ENCODE measurements at regions not wholly inside any gene's neighbourhood (a gene's known extent, or its start where the extent isn't known, plus 50 kb on each side); places are given as distances from the start of the nearest gene placed in this dataset.

DNA sequence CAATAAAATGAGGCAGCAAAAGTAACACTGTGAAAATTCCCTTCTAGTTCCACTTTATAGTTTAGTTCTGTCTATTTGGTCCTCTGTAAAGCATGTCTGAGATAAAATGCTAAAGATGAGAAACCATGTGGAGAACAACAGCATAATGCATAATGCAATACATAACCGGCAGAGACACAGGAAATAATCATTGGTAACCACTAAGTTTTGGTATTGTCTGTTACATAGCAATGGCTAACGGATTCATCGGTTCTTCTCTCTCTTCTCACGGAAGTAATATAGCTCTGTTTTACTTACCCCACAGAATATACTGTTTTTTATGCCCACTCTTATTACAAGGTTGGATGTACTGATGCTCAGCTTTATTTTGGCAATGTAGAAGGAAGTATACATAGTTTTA, 158.9 kb downstream of the FAM174A start:
- no peak for TF ChIP-seq EZH2phosphoT487 (IDR thresholded peaks at IDR 0.05; ENCODE audit: borderline replicate concordance)
- TF ChIP-seq, protein P1, sequence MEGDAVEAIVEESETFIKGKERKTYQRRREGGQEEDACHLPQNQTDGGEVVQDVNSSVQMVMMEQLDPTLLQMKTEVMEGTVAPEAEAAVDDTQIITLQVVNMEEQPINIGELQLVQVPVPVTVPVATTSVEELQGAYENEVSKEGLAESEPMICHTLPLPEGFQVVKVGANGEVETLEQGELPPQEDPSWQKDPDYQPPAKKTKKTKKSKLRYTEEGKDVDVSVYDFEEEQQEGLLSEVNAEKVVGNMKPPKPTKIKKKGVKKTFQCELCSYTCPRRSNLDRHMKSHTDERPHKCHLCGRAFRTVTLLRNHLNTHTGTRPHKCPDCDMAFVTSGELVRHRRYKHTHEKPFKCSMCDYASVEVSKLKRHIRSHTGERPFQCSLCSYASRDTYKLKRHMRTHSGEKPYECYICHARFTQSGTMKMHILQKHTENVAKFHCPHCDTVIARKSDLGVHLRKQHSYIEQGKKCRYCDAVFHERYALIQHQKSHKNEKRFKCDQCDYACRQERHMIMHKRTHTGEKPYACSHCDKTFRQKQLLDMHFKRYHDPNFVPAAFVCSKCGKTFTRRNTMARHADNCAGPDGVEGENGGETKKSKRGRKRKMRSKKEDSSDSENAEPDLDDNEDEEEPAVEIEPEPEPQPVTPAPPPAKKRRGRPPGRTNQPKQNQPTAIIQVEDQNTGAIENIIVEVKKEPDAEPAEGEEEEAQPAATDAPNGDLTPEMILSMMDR (conservative IDR thresholded peaks at IDR 0.05; ENCODE audit: low read length) = no peak

DNA sequence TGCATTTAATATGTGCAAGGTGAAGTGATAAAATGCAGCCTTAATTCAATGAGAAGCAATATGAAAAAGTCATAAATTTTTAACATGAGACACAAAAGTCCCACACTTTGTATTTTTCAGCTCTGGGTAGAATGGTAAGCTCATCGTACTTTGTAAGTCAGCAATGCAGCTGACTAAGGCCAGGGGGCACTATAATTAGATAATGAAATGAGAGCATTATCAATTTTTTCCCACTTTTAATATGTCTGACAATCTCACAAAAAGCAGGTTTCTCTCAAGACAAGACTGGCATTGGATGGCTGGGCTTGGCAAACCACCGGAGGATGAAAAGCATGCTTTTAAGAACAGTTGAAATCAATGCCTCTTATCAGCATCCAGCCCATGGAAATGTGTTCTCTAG, 162.8 kb downstream of the FAM174A start:
- no peak overlapping the region for H3K4me3 ChIP-seq (ENCODE audit: low read length, poor library complexity, severe bottlenecking)
- H2AFZ ChIP-seq (ENCODE audit: low read length) = no peak overlapping the region
- no peaks in the 10 kb centered on the region for H4K20me1 ChIP-seq (ENCODE audit: insufficient read depth, low read length, poor library complexity, severe bottlenecking)
- H3K9me2 ChIP-seq (replicated peaks; ENCODE audit: low read depth, low read length) = no peaks in the 10 kb centered on the region
- H3K9me3 ChIP-seq (ENCODE audit: insufficient read depth, low read depth, low read length) = no peaks in the 10 kb centered on the region
- no peaks in the 10 kb centered on the region for H3K36me3 ChIP-seq (ENCODE audit: insufficient read depth, low read length)
- H3K9ac ChIP-seq (ENCODE audit: low read depth, low read length, poor library complexity, severe bottlenecking) = no peak overlapping the region
- TF ChIP-seq, protein P1 (conservative IDR thresholded peaks at IDR 0.05; ENCODE audit: low read length) = peak; percentile 51
- no peak for TF ChIP-seq EZH2phosphoT487 (IDR thresholded peaks at IDR 0.05; ENCODE audit: borderline replicate concordance)
- H3K4me2 ChIP-seq (ENCODE audit: low read depth, low read length, poor library complexity, severe bottlenecking) = no peak overlapping the region
- H3F3A ChIP-seq (ENCODE audit: low read depth) = no peaks in the 10 kb centered on the region
- no peaks in the 10 kb centered on the region for H3K27me3 ChIP-seq (ENCODE audit: insufficient read depth, low read length, poor library complexity, severe bottlenecking)
- H3K79me2 ChIP-seq (ENCODE audit: insufficient read depth, low read length) = no peaks in the 10 kb centered on the region
- H3K4me1 ChIP-seq (ENCODE audit: insufficient read depth, low read length, poor library complexity, severe bottlenecking) = peaks cover 17% of the 10 kb centered on the region

More for the DNA sequence above, 158.9 kb downstream of the FAM174A start:
- Histone ChIP-seq H3K4me2 (ENCODE audit: low read depth, low read length, poor library complexity, severe bottlenecking) (peak overlapping the region; percentile 46), H3K9me2 (replicated peaks; ENCODE audit: low read depth, low read length) (no peaks in the 10 kb centered on the region), H4K20me1 (ENCODE audit: insufficient read depth, low read length, poor library complexity, severe bottlenecking) (no peaks in the 10 kb centered on the region), H2AFZ (ENCODE audit: low read length) (peak overlapping the region; percentile 64), H3K9me3 (ENCODE audit: insufficient read depth, low read depth, low read length) (no peaks in the 10 kb centered on the region), H3K36me3 (ENCODE audit: insufficient read depth, low read length) (no peaks in the 10 kb centered on the region), H3K79me2 (ENCODE audit: insufficient read depth, low read length) (no peaks in the 10 kb centered on the region), H3K27me3 (ENCODE audit: insufficient read depth, low read length, poor library complexity, severe bottlenecking) (no peaks in the 10 kb centered on the region), H3F3A (ENCODE audit: low read depth) (no peaks in the 10 kb centered on the region), H3K9ac (ENCODE audit: low read depth, low read length, poor library complexity, severe bottlenecking) (no peak overlapping the region), H3K4me3 (ENCODE audit: low read length, poor library complexity, severe bottlenecking) (no peak overlapping the region), H3K4me1 (ENCODE audit: insufficient read depth, low read length, poor library complexity, severe bottlenecking) (peaks cover 21% of the 10 kb centered on the region)

DNA sequence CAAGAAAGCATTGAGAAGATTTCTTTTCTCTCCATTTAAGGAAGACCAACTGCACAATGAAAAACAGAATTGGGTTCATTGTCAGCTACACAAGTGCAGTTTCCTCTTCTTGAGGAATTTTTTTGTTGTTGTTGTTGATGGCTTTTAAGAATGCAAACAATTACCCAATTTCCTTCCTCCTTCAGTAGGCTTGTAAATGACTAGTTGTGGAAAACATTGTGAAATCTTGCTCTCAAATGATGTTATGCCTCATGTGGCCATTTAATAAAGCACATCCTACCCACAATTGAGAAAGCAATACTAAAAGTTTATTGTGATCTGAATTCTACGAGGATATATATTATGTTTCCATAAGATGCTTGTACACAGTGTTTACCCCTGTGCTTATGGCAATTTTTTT, 171.6 kb downstream of the FAM174A start:
- H3K27me3 ChIP-seq (ENCODE audit: insufficient read depth, low read length, poor library complexity, severe bottlenecking) = no peaks in the 10 kb centered on the region
- TF ChIP-seq, protein P1 (conservative IDR thresholded peaks at IDR 0.05; ENCODE audit: low read length) = peak; percentile 46
- TF ChIP-seq EZH2phosphoT487 (IDR thresholded peaks at IDR 0.05; ENCODE audit: borderline replicate concordance) = no peak
- H3K4me3 ChIP-seq (ENCODE audit: low read length, poor library complexity, severe bottlenecking) = no peak overlapping the region
- H3K36me3 ChIP-seq (ENCODE audit: insufficient read depth, low read length) = no peaks in the 10 kb centered on the region
- H3K9me2 ChIP-seq (replicated peaks; ENCODE audit: low read depth, low read length) = no peaks in the 10 kb centered on the region
- H3K4me2 ChIP-seq (ENCODE audit: low read depth, low read length, poor library complexity, severe bottlenecking) = no peak overlapping the region
- no peak overlapping the region for H2AFZ ChIP-seq (ENCODE audit: low read length)
- no peaks in the 10 kb centered on the region for H3K9me3 ChIP-seq (ENCODE audit: insufficient read depth, low read depth, low read length)
- no peaks in the 10 kb centered on the region for H3K4me1 ChIP-seq (ENCODE audit: insufficient read depth, low read length, poor library complexity, severe bottlenecking)
- H3K9ac ChIP-seq (ENCODE audit: low read depth, low read length, poor library complexity, severe bottlenecking) = no peak overlapping the region
- H4K20me1 ChIP-seq (ENCODE audit: insufficient read depth, low read length, poor library complexity, severe bottlenecking) = no peaks in the 10 kb centered on the region
- H3K79me2 ChIP-seq (ENCODE audit: insufficient read depth, low read length) = no peaks in the 10 kb centered on the region
- H3F3A ChIP-seq (ENCODE audit: low read depth) = no peaks in the 10 kb centered on the region
